HCT116 (cell line): ENCODE measurements at regions not wholly inside any gene's neighbourhood (a gene's known extent, or its start where the extent isn't known, plus 50 kb on each side); places are given as distances from the start of the nearest gene placed in this dataset.

ENCODE experiments used
- ATAC-seq: fragments of 200-7000 bp; cut with Tn5 transposase; 2 replicates; pipeline ENCODE4 v1.9.1; 2020; ENCODE audit warnings: mild to moderate bottlenecking, moderate library complexity
- BruUV-seq: library from RNA; stranded (reverse); fragments of 400-500 nt; replicated peaks from 2 replicates; lab custom pipeline; 2021; lab: Mats Ljungman, UMichigan
- CTCF ChIA-PET: fragments of 300-600 bp; sonication (Branson Sonifier 250); formaldehyde crosslinking; loops from one replicate; lab custom pipeline; 2021; ENCODE audit warnings: antibody characterized with exemption; lab: Charles Lee
- POLR2A ChIA-PET: fragments of 300-600, 350-600 bp; sonication (Branson Sonifier 250); formaldehyde crosslinking; loops from one replicate; lab custom pipeline; 2021; ENCODE audit warnings: antibody characterized with exemption; lab: Charles Lee
- RAD21 ChIA-PET, 2 experiments: fragments of 300-600 bp; sonication (Branson Sonifier 250); formaldehyde crosslinking; loops; one replicate each; lab custom pipeline; 2023; ENCODE audit warnings: low total read pairs in 2 of 2; ENCODE audit not compliant: uncharacterized antibody in 2 of 2, unreplicated experiment in 2 of 2, low non-redundant PET in 1 of 2; lab: Charles Lee
- DNase-seq: peaks from one replicate; pipeline ENCODE4 v3.0.0-alpha.2; 2010; ENCODE audit warnings: low read depth, low spot score
- H2AFZ ChIP-seq: fragments of 200-600 bp; shearing (Covaris generic), sonication (generic); 2 replicates; pipeline ENCODE4 v1.6.1; 2017; ENCODE audit warnings: low read depth, mixed run types, mixed read lengths, antibody characterized with exemption, low read length; ENCODE audit not compliant: poor library complexity, severe bottlenecking
- H3K27ac ChIP-seq: 2 replicates; pipeline ENCODE4 v1.5.1; 2012; ENCODE audit warnings: low read depth, low read length
- H3K27me3 ChIP-seq: fragments of 200-600 bp; sonication (generic); 2 replicates; pipeline ENCODE4 v1.6.1; 2016; ENCODE audit warnings: mixed run types, low read length, mixed read lengths; ENCODE audit not compliant: insufficient read depth
- H3K36me3 ChIP-seq, 2 experiments: fragments of 200-500 bp in 1 of 2; fragments of 200-600 bp in 1 of 2; sonication (Bioruptor generic) in 1 of 2; sonication (generic) in 1 of 2; 2 replicates each; pipeline versions ENCODE4 v1.5.1 to v1.6.1; 2014 to 2016; ENCODE audit warnings: low read length in 2 of 2, inconsistent platforms in 1 of 2, mixed read lengths in 1 of 2, mixed run types in 1 of 2; ENCODE audit not compliant: insufficient read depth in 2 of 2, control insufficient read depth in 1 of 2
- H3K4me1 ChIP-seq, 2 experiments: fragments of 200-600 bp in 1 of 2; sonication (generic) in 1 of 2; 2 replicates each; pipeline versions ENCODE4 v1.5.1 to v1.6.1; 2012 to 2017; ENCODE audit warnings: low read length in 2 of 2, inconsistent platforms in 1 of 2, mild to moderate bottlenecking in 1 of 2, mixed read lengths in 1 of 2, mixed run types in 1 of 2, moderate library complexity in 1 of 2; ENCODE audit not compliant: insufficient read depth in 2 of 2, control insufficient read depth in 1 of 2
- H3K4me2 ChIP-seq: fragments of 200-600 bp; sonication (generic); 2 replicates; pipeline ENCODE4 v1.6.1; 2017; ENCODE audit warnings: mixed run types, low read length, mixed read lengths
- H3K4me3 ChIP-seq, 2 experiments: fragments of 200-600 bp in 1 of 2; sonication (generic) in 1 of 2; replicated peaks in 1 of 2; 2 replicates each; pipeline ENCODE4 v1.5.1; 2011 to 2016; ENCODE audit warnings: low read length in 2 of 2, control low read depth in 1 of 2, low read depth in 1 of 2, mild to moderate bottlenecking in 1 of 2, mixed read lengths in 1 of 2, mixed run types in 1 of 2
- H3K79me2 ChIP-seq: fragments of 200-600 bp; sonication (generic); 2 replicates; pipeline ENCODE4 v1.6.1; 2017; ENCODE audit warnings: mild to moderate bottlenecking, mixed run types, low read length, moderate library complexity, mixed read lengths; ENCODE audit not compliant: insufficient read depth
- H3K9ac ChIP-seq: fragments of 200-600 bp; sonication (generic); 2 replicates; pipeline ENCODE4 v1.6.1; 2016; ENCODE audit warnings: low read length, mixed read lengths
- H3K9me2 ChIP-seq: fragments of 200-600 bp; sonication (generic), shearing (Covaris generic); 2 replicates; pipeline ENCODE4 v1.6.1; 2017; ENCODE audit warnings: mixed run types, mild to moderate bottlenecking, moderate library complexity; ENCODE audit not compliant: insufficient read depth
- H3K9me3 ChIP-seq, 2 experiments: fragments of 200-500 bp in 1 of 2; fragments of 200-600 bp in 1 of 2; sonication (Bioruptor generic) in 1 of 2; sonication (generic) in 1 of 2; 2 replicates each; pipeline ENCODE4 v1.6.1; 2014 to 2017; ENCODE audit warnings: low read length in 2 of 2, mixed read lengths in 2 of 2, inconsistent platforms in 1 of 2, low read depth in 1 of 2, mild to moderate bottlenecking in 1 of 2, mixed run types in 1 of 2, moderate library complexity in 1 of 2; ENCODE audit not compliant: control insufficient read depth in 1 of 2, insufficient read depth in 1 of 2
- H4K20me1 ChIP-seq: fragments of 200-600 bp; sonication (generic), shearing (Covaris generic); 2 replicates; pipeline ENCODE4 v1.6.1; 2017; ENCODE audit warnings: mixed run types, mild to moderate bottlenecking, moderate library complexity; ENCODE audit not compliant: insufficient read depth
- ATF3 ChIP-seq: IDR thresholded peaks from 2 replicates; pipeline ENCODE4 v1.6.1; 2012
- CBX3 ChIP-seq: IDR thresholded peaks from 2 replicates; pipeline ENCODE4 v1.6.1; 2012; ENCODE audit warnings: low read depth
- CEBPB ChIP-seq: IDR thresholded peaks from 2 replicates; pipeline ENCODE4 v1.6.1; 2012; ENCODE audit warnings: low read depth
- EGR1 ChIP-seq: IDR thresholded peaks from 2 replicates; pipeline ENCODE4 v1.6.1; 2012; ENCODE audit warnings: low read depth
- EZH2 ChIP-seq: fragments of 200-600 bp; sonication (generic); IDR thresholded peaks from 2 replicates; pipeline ENCODE4 v1.6.1; 2017; ENCODE audit warnings: antibody characterized with exemption, mixed run types
- FOSL1 ChIP-seq: IDR thresholded peaks from 2 replicates; pipeline ENCODE4 v1.6.1; 2012; ENCODE audit warnings: low read depth
- JUND ChIP-seq: IDR thresholded peaks from 2 replicates; pipeline ENCODE4 v1.6.1; 2012
- POLR2A ChIP-seq: IDR thresholded peaks from 2 replicates; pipeline ENCODE4 v1.7.0; 2011; ENCODE audit warnings: borderline replicate concordance; ENCODE audit not compliant: insufficient read depth, insufficient read length; ENCODE audit errors: extremely low read depth
- POLR2AphosphoS5 ChIP-seq: IDR thresholded peaks from 2 replicates; pipeline ENCODE4 v1.6.1; 2011; ENCODE audit warnings: mild to moderate bottlenecking, low read depth, low read length, moderate library complexity
- REST ChIP-seq: IDR thresholded peaks from 2 replicates; pipeline ENCODE4 v1.6.1; 2012; ENCODE audit warnings: low read depth
- SIN3A ChIP-seq: IDR thresholded peaks from 2 replicates; pipeline ENCODE4 v1.6.1; 2012; ENCODE audit warnings: low read depth
- SRF ChIP-seq: IDR thresholded peaks from 2 replicates; pipeline ENCODE4 v1.6.1; 2012; ENCODE audit warnings: low read depth
- TCF7L2 ChIP-seq: IDR thresholded peaks from 2 replicates; pipeline ENCODE4 v1.7.0; 2011; ENCODE audit warnings: borderline replicate concordance, inconsistent platforms; ENCODE audit not compliant: insufficient read depth, insufficient read length; ENCODE audit errors: extremely low read depth
- ZBTB33 ChIP-seq: IDR thresholded peaks from 2 replicates; pipeline ENCODE4 v1.6.1; 2011; ENCODE audit warnings: mild to moderate bottlenecking, low read length, moderate library complexity; ENCODE audit not compliant: insufficient replicate concordance; ENCODE audit errors: extremely low read depth
- ZFX ChIP-seq: fragments of 450-650 bp; IDR thresholded peaks from 2 replicates; pipeline ENCODE4 v1.6.1; 2017
- intact Hi-C: fragments of 100-400 bp; cut with micrococcal nuclease; formaldehyde crosslinking; loops from 2 replicates; pipeline ENCODE4 v1.10.0; 2022

- TF ChIP-seq ZBTB33: no peak
- TF ChIP-seq ATF3: no peak
- TF ChIP-seq ZFX: no peak
- no peak for TF ChIP-seq EGR1
- no peak for TF ChIP-seq POLR2AphosphoS5
Observed at GRCh38 chr3:72222410-72222809, 437.5 kb upstream of the PROK2 start (continued).

- no peaks in the 10 kb centered on the region for H3K36me3 ChIP-seq
- peaks cover 4% of the 10 kb centered on the region in 2 experiments; a peak in 2 of 4 replicates for H3K9me3 ChIP-seq
- ChIA-PET POLR2A (no interaction called here), RAD21 (no interaction called here), CTCF (no interaction called here)
- TF ChIP-seq TCF7L2: no peak
- no peak for TF ChIP-seq SRF
- no peak for TF ChIP-seq ZFX
- no peak for TF ChIP-seq FOSL1
- TF ChIP-seq POLR2A: no peak
- TF ChIP-seq EZH2: no peak
- TF ChIP-seq REST: no peak
- TF ChIP-seq CEBPB: no peak
- no peak for TF ChIP-seq SIN3A
- TF ChIP-seq JUND: no peak
- TF ChIP-seq CBX3: no peak
- TF ChIP-seq POLR2AphosphoS5: no peak
- intact Hi-C loops: no loop called here
- no peaks in the 10 kb centered on the region for H3K9me2 ChIP-seq
- H3K27ac ChIP-seq: no peak overlapping the region
- DNase-seq (no peak), ATAC-seq (no peak)
- no peaks in the 10 kb centered on the region for H3K79me2 ChIP-seq
- H3K4me1 ChIP-seq: no peaks in the 10 kb centered on the region
- H4K20me1 ChIP-seq: no peaks in the 10 kb centered on the region
- no TSS peak for BruUV-seq
- no peak overlapping the region for H3K4me2 ChIP-seq
- H3K27me3 ChIP-seq: no peaks in the 10 kb centered on the region
- H2AFZ ChIP-seq: no peak overlapping the region
- no peak overlapping the region for H3K9ac ChIP-seq
- H3K4me3 ChIP-seq: no peak overlapping the region
Observed at GRCh38 chr3:72220946-72221345, 436.0 kb upstream of the PROK2 start.
